HepG2 (cell line): ENCODE measurements at regions not wholly inside any gene's neighbourhood (a gene's known extent, or its start where the extent isn't known, plus 50 kb on each side); places are given as distances from the start of the nearest gene placed in this dataset.
A peak's percentile ranks its signal among the peaks of the same experiment; 100 is the strongest.

Experiments
- ATF4 ChIP-seq, 2 experiments: fragments of 450-650 bp in 1 of 2; sonication (generic) in 1 of 2; formaldehyde crosslinking; IDR thresholded peaks; 2 replicates each; pipeline versions ENCODE4 v1.5.0 to v1.8.0; 2020 to 2022; ENCODE audit warnings: mild to moderate bottlenecking in 1 of 2, missing genetic modification reagents in 1 of 2
- ATRX ChIP-seq: sonication (generic); formaldehyde crosslinking; IDR thresholded peaks from 2 replicates; pipeline ENCODE4 v1.4.0; 2020; ENCODE audit warnings: missing genetic modification reagents, borderline replicate concordance
- DMTF1 ChIP-seq: sonication (generic); formaldehyde crosslinking; IDR thresholded peaks from 2 replicates; pipeline ENCODE4 v1.4.0; 2020; ENCODE audit warnings: mild to moderate bottlenecking, missing genetic modification reagents
- JUN ChIP-seq: sonication (generic); formaldehyde crosslinking; IDR thresholded peaks from 2 replicates; pipeline ENCODE4 v1.4.0; 2020; ENCODE audit warnings: mild to moderate bottlenecking, missing genetic modification reagents
- NONO ChIP-seq, 2 experiments: fragments of 450-650 bp in 1 of 2; sonication (generic) in 1 of 2; formaldehyde crosslinking in 1 of 2; IDR thresholded peaks in 1 of 2; conservative IDR thresholded peaks in 1 of 2; 2 replicates each; pipeline versions ENCODE4 v1.6.1 to v1.8.0; 2017 to 2022; ENCODE audit warnings: mild to moderate bottlenecking in 1 of 2, missing genetic modification reagents in 1 of 2, moderate library complexity in 1 of 2
- RBM22 ChIP-seq: fragments of 200-400 bp; formaldehyde crosslinking; optimal IDR thresholded peaks from 2 replicates; pipeline ENCODE3; 2017; ENCODE audit warnings: mild to moderate bottlenecking, low read length, moderate library complexity
- SIN3B ChIP-seq: fragments of 150-350 bp; IDR thresholded peaks from 2 replicates; pipeline ENCODE4 v1.6.1; 2014; ENCODE audit warnings: low read length
- SNRNP70 ChIP-seq: fragments of 200-400 bp; formaldehyde crosslinking; IDR thresholded peaks from 2 replicates; pipeline ENCODE4 v1.6.1; 2017; ENCODE audit warnings: mild to moderate bottlenecking, low read depth, low read length, moderate library complexity
- SOX13 ChIP-seq, 3 experiments: fragments of 450-650 bp in 1 of 3; sonication (generic) in 1 of 3; formaldehyde crosslinking in 1 of 3; IDR thresholded peaks in 2 of 3; conservative IDR thresholded peaks in 1 of 3; 2 replicates each; pipeline versions ENCODE4 v1.5.0 to v1.6.1; 2016 to 2020; ENCODE audit warnings: antibody characterized with exemption in 1 of 3, mild to moderate bottlenecking in 1 of 3, missing compliant biosample characterization in 1 of 3, missing genetic modification reagents in 1 of 3, moderate library complexity in 1 of 3
- SYNCRIP ChIP-seq: fragments of 200-400 bp; formaldehyde crosslinking; IDR thresholded peaks from 2 replicates; pipeline ENCODE4 v1.6.1; 2018; ENCODE audit warnings: mild to moderate bottlenecking, low read depth, low read length; ENCODE audit not compliant: insufficient read depth
- YEATS2 ChIP-seq: sonication (generic); formaldehyde crosslinking; IDR thresholded peaks from 2 replicates; pipeline ENCODE4 v1.4.0; 2020; ENCODE audit warnings: missing genetic modification reagents, borderline replicate concordance
- ZBTB21 ChIP-seq: sonication (generic); formaldehyde crosslinking; IDR thresholded peaks from 2 replicates; pipeline ENCODE4 v1.4.0; 2020; ENCODE audit warnings: missing genetic modification reagents
- ZNF615 ChIP-seq: sonication (generic); formaldehyde crosslinking; IDR thresholded peaks from 2 replicates; pipeline ENCODE4 v1.5.0; 2020; ENCODE audit warnings: mild to moderate bottlenecking, missing genetic modification reagents, borderline replicate concordance
- ZNF878 ChIP-seq: sonication (generic); formaldehyde crosslinking; IDR thresholded peaks from 2 replicates; pipeline ENCODE4 v1.8.1; 2023; ENCODE audit warnings: mild to moderate bottlenecking, missing genetic modification reagents, moderate library complexity
- TF ChIP-seq, protein P1 (sequence below): sonication (generic); formaldehyde crosslinking; conservative IDR thresholded peaks from 2 replicates; pipeline ENCODE4 v1.8.0; 2022; ENCODE audit warnings: low read depth, missing genetic modification reagents
- TF ChIP-seq, protein P2 (sequence below): sonication (generic); formaldehyde crosslinking; conservative IDR thresholded peaks from 2 replicates; pipeline ENCODE4 v1.4.0; 2020; ENCODE audit warnings: mild to moderate bottlenecking, missing genetic modification reagents, moderate library complexity
- TF ChIP-seq, protein P3 (sequence below): sonication (generic); formaldehyde crosslinking; IDR thresholded peaks from 2 replicates; pipeline ENCODE4 v1.4.0; 2020; ENCODE audit warnings: missing genetic modification reagents, mild to moderate bottlenecking, borderline replicate concordance

- no peak for TF ChIP-seq JUN (CRISPR knock-in tag)
- TF ChIP-seq SOX13 (IDR thresholded peaks at IDR 0.05): no peak
- TF ChIP-seq SOX13 (CRISPR knock-in tag; conservative IDR thresholded peaks at IDR 0.05 in 1 of 2, IDR thresholded peaks at IDR 0.05 in 1 of 2): 0 out of 4 replicates have a peak, but pooled peaks of 1 of the 2 experiments have one; percentile 7
- no peak for TF ChIP-seq ATRX
- TF ChIP-seq SYNCRIP: no peak
- no peak for TF ChIP-seq ZNF615 (CRISPR knock-in tag)
- TF ChIP-seq, protein P1, sequence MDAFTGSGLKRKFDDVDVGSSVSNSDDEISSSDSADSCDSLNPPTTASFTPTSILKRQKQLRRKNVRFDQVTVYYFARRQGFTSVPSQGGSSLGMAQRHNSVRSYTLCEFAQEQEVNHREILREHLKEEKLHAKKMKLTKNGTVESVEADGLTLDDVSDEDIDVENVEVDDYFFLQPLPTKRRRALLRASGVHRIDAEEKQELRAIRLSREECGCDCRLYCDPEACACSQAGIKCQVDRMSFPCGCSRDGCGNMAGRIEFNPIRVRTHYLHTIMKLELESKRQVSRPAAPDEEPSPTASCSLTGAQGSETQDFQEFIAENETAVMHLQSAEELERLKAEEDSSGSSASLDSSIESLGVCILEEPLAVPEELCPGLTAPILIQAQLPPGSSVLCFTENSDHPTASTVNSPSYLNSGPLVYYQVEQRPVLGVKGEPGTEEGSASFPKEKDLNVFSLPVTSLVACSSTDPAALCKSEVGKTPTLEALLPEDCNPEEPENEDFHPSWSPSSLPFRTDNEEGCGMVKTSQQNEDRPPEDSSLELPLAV (CRISPR knock-in tag): no peak
- TF ChIP-seq RBM22: no peak
- TF ChIP-seq ZNF878 (CRISPR knock-in tag): no peak
- no peak for TF ChIP-seq SNRNP70
- no peak for TF ChIP-seq NONO (IDR thresholded peaks at IDR 0.05)
- TF ChIP-seq NONO (CRISPR knock-in tag; conservative IDR thresholded peaks at IDR 0.05): no peak
- no peak for TF ChIP-seq DMTF1 (CRISPR knock-in tag)
- no peak for TF ChIP-seq YEATS2 (CRISPR knock-in tag)
- no peak for TF ChIP-seq ZBTB21 (CRISPR knock-in tag)
- no peak for TF ChIP-seq SIN3B
- no peak for TF ChIP-seq ATF4 (CRISPR knock-in tag; IDR thresholded peaks at IDR 0.05)
- TF ChIP-seq, protein P2, sequence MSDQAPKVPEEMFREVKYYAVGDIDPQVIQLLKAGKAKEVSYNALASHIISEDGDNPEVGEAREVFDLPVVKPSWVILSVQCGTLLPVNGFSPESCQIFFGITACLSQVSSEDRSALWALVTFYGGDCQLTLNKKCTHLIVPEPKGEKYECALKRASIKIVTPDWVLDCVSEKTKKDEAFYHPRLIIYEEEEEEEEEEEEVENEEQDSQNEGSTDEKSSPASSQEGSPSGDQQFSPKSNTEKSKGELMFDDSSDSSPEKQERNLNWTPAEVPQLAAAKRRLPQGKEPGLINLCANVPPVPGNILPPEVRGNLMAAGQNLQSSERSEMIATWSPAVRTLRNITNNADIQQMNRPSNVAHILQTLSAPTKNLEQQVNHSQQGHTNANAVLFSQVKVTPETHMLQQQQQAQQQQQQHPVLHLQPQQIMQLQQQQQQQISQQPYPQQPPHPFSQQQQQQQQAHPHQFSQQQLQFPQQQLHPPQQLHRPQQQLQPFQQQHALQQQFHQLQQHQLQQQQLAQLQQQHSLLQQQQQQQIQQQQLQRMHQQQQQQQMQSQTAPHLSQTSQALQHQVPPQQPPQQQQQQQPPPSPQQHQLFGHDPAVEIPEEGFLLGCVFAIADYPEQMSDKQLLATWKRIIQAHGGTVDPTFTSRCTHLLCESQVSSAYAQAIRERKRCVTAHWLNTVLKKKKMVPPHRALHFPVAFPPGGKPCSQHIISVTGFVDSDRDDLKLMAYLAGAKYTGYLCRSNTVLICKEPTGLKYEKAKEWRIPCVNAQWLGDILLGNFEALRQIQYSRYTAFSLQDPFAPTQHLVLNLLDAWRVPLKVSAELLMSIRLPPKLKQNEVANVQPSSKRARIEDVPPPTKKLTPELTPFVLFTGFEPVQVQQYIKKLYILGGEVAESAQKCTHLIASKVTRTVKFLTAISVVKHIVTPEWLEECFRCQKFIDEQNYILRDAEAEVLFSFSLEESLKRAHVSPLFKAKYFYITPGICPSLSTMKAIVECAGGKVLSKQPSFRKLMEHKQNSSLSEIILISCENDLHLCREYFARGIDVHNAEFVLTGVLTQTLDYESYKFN (CRISPR knock-in tag): no peak
- TF ChIP-seq, protein P3, sequence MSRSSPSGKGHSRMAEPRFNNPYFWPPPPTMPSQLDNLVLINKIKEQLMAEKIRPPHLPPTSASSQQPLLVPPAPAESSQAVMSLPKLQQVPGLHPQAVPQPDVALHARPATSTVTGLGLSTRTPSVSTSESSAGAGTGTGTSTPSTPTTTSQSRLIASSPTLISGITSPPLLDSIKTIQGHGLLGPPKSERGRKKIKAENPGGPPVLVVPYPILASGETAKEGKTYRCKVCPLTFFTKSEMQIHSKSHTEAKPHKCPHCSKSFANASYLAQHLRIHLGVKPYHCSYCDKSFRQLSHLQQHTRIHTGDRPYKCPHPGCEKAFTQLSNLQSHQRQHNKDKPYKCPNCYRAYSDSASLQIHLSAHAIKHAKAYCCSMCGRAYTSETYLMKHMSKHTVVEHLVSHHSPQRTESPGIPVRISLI: no peak
Measured at GRCh38 chr13:106917673-106918556, 350.0 kb upstream of the ARGLU1 start (continued).
